Smooth muscle cell (in vitro differentiated cells): ENCODE measurements at regions not wholly inside any gene's neighbourhood (a gene's known extent, or its start where the extent isn't known, plus 50 kb on each side); places are given as distances from the start of the nearest gene placed in this dataset.

Experiments used
- DNase-seq: peaks from one replicate; lab custom pipeline; 2025; ENCODE audit not compliant: unreplicated experiment; lab: John Stamatoyannopoulos, UW
- H2AFZ ChIP-seq: fragments of 200-600 bp; sonication (generic); 2 replicates; pipeline ENCODE4 v1.6.0; 2016; ENCODE audit warnings: antibody characterized with exemption, low read depth, mild to moderate bottlenecking
- H3F3A ChIP-seq: fragments of 200-600 bp; sonication (generic); 2 replicates; pipeline ENCODE4 v1.6.0; 2017; ENCODE audit warnings: antibody characterized with exemption, low read depth
- H3K27ac ChIP-seq: fragments of 200-600 bp; sonication (generic); 2 replicates; pipeline ENCODE4 v1.5.1; 2016; ENCODE audit warnings: low read depth, mild to moderate bottlenecking
- H3K27me3 ChIP-seq: fragments of 200-600 bp; sonication (generic); 2 replicates; pipeline ENCODE4 v1.6.1; 2016; ENCODE audit warnings: low read depth, mild to moderate bottlenecking
- H3K36me3 ChIP-seq: fragments of 200-600 bp; sonication (generic); 2 replicates; pipeline ENCODE4 v1.5.1; 2016; ENCODE audit warnings: low read depth
- H3K4me1 ChIP-seq: fragments of 200-600 bp; sonication (generic); 2 replicates; pipeline ENCODE4 v1.5.1; 2016; ENCODE audit warnings: low read depth
- H3K4me2 ChIP-seq: fragments of 200-600 bp; sonication (generic); 2 replicates; pipeline ENCODE4 v1.6.0; 2016; ENCODE audit warnings: mild to moderate bottlenecking
- H3K4me3 ChIP-seq: fragments of 200-600 bp; sonication (generic); 2 replicates; pipeline ENCODE4 v1.5.1; 2016; ENCODE audit warnings: mild to moderate bottlenecking
- H3K79me2 ChIP-seq: fragments of 200-600 bp; sonication (generic); 2 replicates; pipeline ENCODE4 v1.6.0; 2016; ENCODE audit warnings: low read depth, mild to moderate bottlenecking
- H3K9ac ChIP-seq: fragments of 200-600 bp; sonication (generic); 2 replicates; pipeline ENCODE4 v1.6.0; 2016; ENCODE audit warnings: low read depth
- H3K9me3 ChIP-seq: fragments of 200-600 bp; sonication (generic); replicated peaks from 2 replicates; pipeline ENCODE4 v1.5.1; 2016; ENCODE audit warnings: low read depth
- H4K20me1 ChIP-seq: fragments of 200-600 bp; sonication (generic); 2 replicates; pipeline ENCODE4 v1.6.0; 2016; ENCODE audit warnings: low read depth
- WGBS: methylation state at CpG from one replicate; pipeline ENCODE4 v1.1.7; 2016; ENCODE audit warnings: low lambda C conversion rate; 5-methylcytosine and 5-hydroxymethylcytosine counted together
- TF ChIP-seq, protein P1 (sequence below): fragments of 200-600 bp; sonication (generic); IDR thresholded peaks from 2 replicates; pipeline ENCODE4 v1.5.1; 2017; ENCODE audit warnings: borderline replicate concordance, mild to moderate bottlenecking, antibody characterized with exemption; ENCODE audit not compliant: insufficient read depth, poor library complexity, severe bottlenecking

GRCh38 chr4:116016201-116016600 is 902.8 kb upstream of the NDST4 start:
- Histone ChIP-seq H3K27me3 (no peaks in the 10 kb centered on the region), H3K36me3 (no peaks in the 10 kb centered on the region), H4K20me1 (no peaks in the 10 kb centered on the region), H3K4me3 (no peak overlapping the region), H3K4me1 (no peaks in the 10 kb centered on the region), H3K4me2 (no peak overlapping the region), H2AFZ (no peak overlapping the region), H3K9me3 (peaks cover 9% of the 10 kb centered on the region), H3K79me2 (no peaks in the 10 kb centered on the region), H3K9ac (no peak overlapping the region), H3K27ac (no peak overlapping the region), H3F3A (no peaks in the 10 kb centered on the region)
- DNase-seq = no peak
- TF ChIP-seq, protein P1, sequence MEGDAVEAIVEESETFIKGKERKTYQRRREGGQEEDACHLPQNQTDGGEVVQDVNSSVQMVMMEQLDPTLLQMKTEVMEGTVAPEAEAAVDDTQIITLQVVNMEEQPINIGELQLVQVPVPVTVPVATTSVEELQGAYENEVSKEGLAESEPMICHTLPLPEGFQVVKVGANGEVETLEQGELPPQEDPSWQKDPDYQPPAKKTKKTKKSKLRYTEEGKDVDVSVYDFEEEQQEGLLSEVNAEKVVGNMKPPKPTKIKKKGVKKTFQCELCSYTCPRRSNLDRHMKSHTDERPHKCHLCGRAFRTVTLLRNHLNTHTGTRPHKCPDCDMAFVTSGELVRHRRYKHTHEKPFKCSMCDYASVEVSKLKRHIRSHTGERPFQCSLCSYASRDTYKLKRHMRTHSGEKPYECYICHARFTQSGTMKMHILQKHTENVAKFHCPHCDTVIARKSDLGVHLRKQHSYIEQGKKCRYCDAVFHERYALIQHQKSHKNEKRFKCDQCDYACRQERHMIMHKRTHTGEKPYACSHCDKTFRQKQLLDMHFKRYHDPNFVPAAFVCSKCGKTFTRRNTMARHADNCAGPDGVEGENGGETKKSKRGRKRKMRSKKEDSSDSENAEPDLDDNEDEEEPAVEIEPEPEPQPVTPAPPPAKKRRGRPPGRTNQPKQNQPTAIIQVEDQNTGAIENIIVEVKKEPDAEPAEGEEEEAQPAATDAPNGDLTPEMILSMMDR = no peak
- WGBS = 86% methylated on average over 3 of the region's 3 CpGs

DNA sequence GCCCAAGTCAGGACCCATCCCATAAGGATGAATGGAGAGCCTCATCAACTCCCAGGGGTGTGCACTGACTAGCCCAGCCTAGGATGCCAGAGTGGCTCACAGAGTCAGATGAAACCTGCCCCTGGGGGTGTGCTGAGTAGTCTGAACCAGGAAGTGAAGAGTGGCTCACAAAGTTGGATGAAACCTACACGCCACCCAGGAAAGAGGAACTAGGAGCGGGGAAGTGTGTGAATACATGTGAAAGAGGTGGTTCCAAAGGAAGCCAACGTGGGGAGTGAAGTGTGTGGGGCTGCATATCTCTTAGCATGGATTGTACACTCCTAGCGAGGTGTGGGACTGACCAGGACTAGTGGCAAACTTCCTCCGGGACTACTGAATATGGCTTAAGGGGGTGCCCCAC is 902.1 kb upstream of the NDST4 start:
- H2AFZ ChIP-seq = no peak overlapping the region

GRCh38 chr4:116015062-116015461 is 901.6 kb upstream of the NDST4 start:
- H3F3A ChIP-seq = no peaks in the 10 kb centered on the region
- peaks cover 9% of the 10 kb centered on the region for H3K9me3 ChIP-seq
- H4K20me1 ChIP-seq = no peaks in the 10 kb centered on the region
- H3K27ac ChIP-seq = no peak overlapping the region
- TF ChIP-seq, protein P1 = no peak
- WGBS = 70% methylated on average over 1 of the region's 1 CpG
- no peaks in the 10 kb centered on the region for H3K79me2 ChIP-seq
- H3K9ac ChIP-seq = no peak overlapping the region
- no peaks in the 10 kb centered on the region for H3K4me1 ChIP-seq
- H3K36me3 ChIP-seq = no peaks in the 10 kb centered on the region
- no peak overlapping the region for H2AFZ ChIP-seq
- no peaks in the 10 kb centered on the region for H3K27me3 ChIP-seq
- H3K4me3 ChIP-seq = no peak overlapping the region
- no peak overlapping the region for H3K4me2 ChIP-seq
- DNase-seq = no peak

More for the DNA sequence above, 902.1 kb upstream of the NDST4 start:
- H3K4me1 ChIP-seq = no peaks in the 10 kb centered on the region
- 89% methylated on average over 5 of the region's 5 CpGs for WGBS
- H4K20me1 ChIP-seq = no peaks in the 10 kb centered on the region
- TF ChIP-seq, protein P1 = no peak
- no peaks in the 10 kb centered on the region for H3K79me2 ChIP-seq
- H3K9ac ChIP-seq = no peak overlapping the region
- H3K36me3 ChIP-seq = no peaks in the 10 kb centered on the region
- no peaks in the 10 kb centered on the region for H3F3A ChIP-seq
- no peaks in the 10 kb centered on the region for H3K27me3 ChIP-seq
- peaks cover 9% of the 10 kb centered on the region for H3K9me3 ChIP-seq
- H3K27ac ChIP-seq = no peak overlapping the region
- H3K4me2 ChIP-seq = no peak overlapping the region
- no peak overlapping the region for H3K4me3 ChIP-seq
- DNase-seq = no peak

GRCh38 chr4:116010923-116011322 is 897.5 kb upstream of the NDST4 start:
- Histone ChIP-seq H3K36me3 (no peaks in the 10 kb centered on the region), H3K79me2 (no peaks in the 10 kb centered on the region), H3K4me2 (no peak overlapping the region), H3K27ac (no peak overlapping the region), H2AFZ (no peak overlapping the region), H4K20me1 (no peaks in the 10 kb centered on the region), H3K4me3 (no peak overlapping the region), H3K9me3 (peaks cover 9% of the 10 kb centered on the region), H3K9ac (no peak overlapping the region), H3K27me3 (no peaks in the 10 kb centered on the region), H3F3A (no peaks in the 10 kb centered on the region), H3K4me1 (no peaks in the 10 kb centered on the region)
- WGBS = 85% methylated on average over 4 of the region's 4 CpGs
- no peak for DNase-seq
- TF ChIP-seq, protein P1 = no peak
